CD4-positive, alpha-beta T cell treated with Interleukin-17A for 1 hour (primary cell): ENCODE measurements at regions not wholly inside any gene's neighbourhood (a gene's known extent, or its start where the extent isn't known, plus 50 kb on each side); places are given as distances from the start of the nearest gene placed in this dataset.

ENCODE experiments used
- DNase-seq: peaks from one replicate; pipeline ENCODE4 v3.0.0-alpha.2; 2020

DNA sequence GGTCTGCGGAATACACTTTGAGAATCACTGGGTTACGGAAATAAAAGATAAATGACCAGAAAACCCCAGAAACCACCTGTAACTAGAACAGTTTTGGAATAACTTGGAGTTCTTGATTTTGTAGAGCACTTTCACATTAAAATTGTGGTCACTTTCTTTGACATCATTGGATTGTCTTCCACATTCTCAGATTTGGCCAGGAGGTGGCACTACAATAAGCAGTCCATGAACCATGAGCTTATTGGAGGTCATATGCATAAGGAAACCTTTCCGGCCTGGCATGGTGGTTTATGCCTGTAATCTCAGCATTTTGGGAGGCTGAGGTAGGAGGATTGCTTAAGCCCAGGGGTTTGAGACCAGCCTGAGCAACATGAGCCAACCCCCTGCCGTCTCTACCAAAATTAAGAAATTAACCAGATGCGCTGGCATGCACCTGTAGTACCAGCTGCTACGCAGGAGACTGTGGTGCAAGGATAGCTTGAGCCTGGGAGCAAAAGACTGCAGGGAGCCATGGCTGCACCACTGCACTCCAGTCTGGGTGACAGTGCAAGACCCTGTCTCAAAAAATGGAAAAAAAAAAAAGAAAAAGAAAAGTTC is 107.7 kb upstream of the CAND1 start:
- peak; percentile 38 for DNase-seq

GRCh38 chr12:67173258-67173657 is 95.9 kb upstream of the CAND1 start:
- DNase-seq, result no peak

DNA sequence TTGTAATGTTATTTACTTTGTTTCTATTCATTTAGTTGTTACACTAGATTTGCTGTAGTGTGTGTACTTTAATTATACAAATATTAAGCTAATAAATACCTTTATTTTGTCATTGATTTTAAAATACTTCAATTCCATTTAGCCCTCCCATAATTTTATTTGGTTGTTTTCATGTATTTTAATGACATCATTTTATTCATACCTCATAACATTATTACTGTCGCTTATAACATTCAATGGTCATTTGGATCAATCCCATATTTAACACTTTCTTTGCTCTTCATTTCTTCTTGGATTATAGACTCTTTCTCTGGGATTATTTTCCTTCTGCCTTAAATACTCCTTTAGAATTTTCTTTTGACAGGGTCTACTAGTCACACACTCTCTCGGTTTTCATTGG is 86.6 kb upstream of the CAND1 start:
- DNase-seq, result no peak

DNA sequence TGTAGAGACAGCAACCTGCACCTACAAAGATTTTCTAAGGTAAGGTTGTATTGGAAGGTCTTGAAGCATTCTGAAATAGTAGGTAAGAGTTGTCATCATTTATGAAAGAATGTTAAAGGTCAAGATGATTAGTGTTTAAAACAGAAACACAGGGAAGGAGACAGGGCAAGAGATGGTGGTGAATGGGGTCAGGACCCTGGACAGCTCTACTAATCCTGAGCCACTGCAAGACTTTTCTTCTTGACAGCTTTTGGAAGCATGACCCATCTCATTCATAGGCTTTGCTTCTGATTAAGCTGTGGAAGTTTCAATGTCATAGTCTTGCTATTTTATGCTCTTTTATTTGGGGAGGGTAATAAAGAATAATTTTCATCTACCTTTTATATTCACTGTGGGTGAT is 75.5 kb upstream of the CAND1 start:
- no peak for DNase-seq

DNA sequence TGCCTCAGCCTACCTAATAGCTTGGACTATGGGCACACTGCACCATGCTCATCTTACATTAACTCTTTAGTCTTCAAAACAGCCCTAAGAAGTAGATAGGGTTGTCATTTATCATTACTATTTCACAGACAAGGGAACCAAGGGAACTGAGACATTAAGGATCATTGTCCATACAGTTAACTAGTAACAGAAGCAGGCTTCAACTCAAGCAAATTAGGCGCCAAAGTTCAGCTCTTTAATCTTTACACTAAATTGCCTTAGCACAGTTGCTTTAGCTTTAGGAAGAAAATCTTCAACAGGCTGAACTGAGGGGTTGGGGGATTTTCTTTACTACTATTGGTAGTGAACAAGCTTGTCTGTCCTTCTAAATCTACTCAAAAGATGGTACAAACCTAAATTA is 68.8 kb upstream of the CAND1 start:
- no peak for DNase-seq

DNA sequence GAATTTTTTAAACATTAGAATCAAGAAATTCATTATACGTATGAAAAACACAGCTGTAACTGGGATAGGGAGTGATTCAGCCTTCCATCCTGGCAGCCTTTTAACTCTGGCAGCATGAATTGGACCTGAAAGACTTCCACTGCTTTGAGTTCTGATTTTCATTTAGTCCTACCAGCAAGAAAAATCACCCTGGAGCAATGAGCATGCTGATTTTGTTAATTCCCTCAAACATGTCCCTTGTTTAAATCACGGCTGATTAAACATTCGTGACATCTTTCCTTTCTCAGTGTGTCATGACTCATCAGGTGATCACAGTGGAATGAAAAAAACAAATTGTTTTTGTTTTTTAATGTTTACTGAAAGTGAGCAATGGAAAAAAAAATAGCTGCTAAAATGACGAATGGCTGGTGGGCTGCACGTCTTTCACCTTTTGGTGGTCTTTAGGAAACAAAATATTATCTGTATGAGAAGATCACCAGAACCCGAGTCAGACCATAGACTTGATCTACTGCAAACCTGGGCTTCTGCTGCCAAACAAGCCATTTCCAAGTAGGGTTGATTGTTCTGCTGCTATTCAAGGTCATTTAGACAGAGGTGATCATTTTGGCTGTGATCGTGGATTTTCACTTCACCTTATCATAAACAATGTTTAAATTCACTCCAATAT is 67.0 kb upstream of the CAND1 start:
- DNase-seq, result no peak

DNA sequence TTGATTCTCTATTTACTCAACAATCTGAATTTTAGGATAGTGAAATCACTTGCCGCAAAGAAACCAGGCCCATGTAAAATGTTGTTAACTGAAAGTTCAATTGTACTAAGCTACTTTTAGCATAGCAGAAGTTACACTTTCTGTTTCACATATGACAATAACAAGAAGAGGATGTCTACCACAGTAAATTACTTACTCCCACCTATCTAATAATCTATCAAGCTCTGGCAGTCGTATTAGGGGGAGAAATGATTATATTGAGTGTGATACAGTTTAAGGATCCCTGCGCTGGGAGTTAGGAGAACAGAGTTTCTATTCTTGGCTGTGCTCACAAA is 66.5 kb upstream of the CAND1 start:
- no peak for DNase-seq

GRCh38 chr12:67208281-67209067 is 60.7 kb upstream of the CAND1 start:
- no peak for DNase-seq

DNA sequence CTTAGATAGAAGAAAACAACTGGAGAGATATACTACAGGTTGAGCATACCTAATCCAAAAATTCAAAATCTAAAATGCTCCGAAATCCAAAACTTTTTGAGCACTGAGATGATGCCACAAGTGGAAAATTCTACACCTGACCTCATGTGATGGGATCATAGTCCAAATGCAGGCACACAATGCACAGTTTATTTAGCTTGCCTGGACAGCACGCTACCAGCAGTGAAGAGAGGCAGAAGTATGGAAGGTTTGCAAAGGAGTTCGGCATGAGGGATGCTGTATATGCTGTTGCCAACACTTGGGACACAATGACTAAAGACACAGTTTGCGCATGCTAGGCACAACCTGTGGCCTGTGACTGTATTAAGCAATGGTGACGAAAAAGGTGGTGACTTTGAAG is 58.1 kb upstream of the CAND1 start:
- no peak for DNase-seq

DNA sequence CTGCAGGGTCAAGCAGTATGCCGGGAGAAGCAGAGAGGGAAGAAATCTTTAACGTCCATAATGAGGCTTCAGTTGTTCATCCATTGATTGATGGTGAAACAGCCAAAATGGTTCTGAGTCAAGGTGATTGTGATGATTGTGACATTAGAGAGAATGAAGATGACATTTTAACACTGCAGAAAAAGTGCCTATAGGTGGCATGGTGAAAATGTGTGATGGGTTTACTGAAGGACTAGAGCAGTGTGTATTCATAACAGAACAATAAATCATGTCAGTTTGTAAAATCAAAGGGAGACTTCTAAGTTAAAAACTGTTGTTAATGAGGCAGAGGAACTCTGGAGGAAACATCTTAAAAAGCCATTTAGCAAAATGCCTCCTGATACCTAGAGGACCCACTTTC is 57.7 kb upstream of the CAND1 start:
- no peak for DNase-seq

DNA sequence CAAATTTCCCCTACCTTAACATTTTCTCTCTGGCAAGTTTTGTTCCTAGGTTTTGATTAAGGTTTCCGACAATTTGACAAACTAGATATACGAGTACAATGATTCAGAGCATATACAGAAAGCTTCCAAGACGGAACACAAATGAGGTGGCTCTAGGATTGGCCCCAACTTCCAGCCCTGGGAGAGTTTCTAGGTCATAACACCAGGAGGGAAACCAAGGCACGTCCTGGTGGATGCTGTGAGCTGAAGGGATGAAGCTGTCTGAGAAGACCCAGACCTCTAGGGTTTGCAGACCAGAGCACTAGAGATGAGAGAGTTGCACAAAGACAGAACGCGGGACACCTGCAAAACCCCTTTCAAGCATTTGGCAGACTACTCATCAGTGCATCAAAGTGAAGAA is 51.5 kb upstream of the CAND1 start:
- DNase-seq, result no peak
